Activated naive CD8-positive, alpha-beta T cell treated with anti-CD3 and anti-CD28 coated beads, Interleukin-2, amount 10 ng/mL, durations not matched to agents 7 days and 5 days (primary cell): ENCODE measurements at regions not wholly inside any gene's neighbourhood (a gene's known extent, or its start where the extent isn't known, plus 50 kb on each side); places are given as distances from the start of the nearest gene placed in this dataset.
A peak's percentile ranks its signal among the peaks of the same experiment; 100 is the strongest.

ENCODE experiments used
- ATAC-seq: fragments of 150-1000 bp; cut with Tn5 transposase; one replicate; pipeline ENCODE4 v1.10.0; 2021; ENCODE audit warnings: low read depth, moderate library complexity
- POLR2A ChIA-PET: fragments of 350-600 bp; sonication (Branson Sonifier 250); formaldehyde crosslinking; loops from one replicate; lab custom pipeline; 2021; ENCODE audit warnings: antibody characterized with exemption; lab: Charles Lee
- DNase-seq: peaks from one replicate; pipeline ENCODE4 v3.0.0; 2021
- H3K27ac Mint-ChIP-seq: one replicate; pipeline ENCODE4 v1.8.0; 2022; ENCODE audit warnings: mild to moderate bottlenecking, mixed read lengths
- H3K27me3 Mint-ChIP-seq: one replicate; pipeline ENCODE4 v1.8.0; 2022; ENCODE audit warnings: mild to moderate bottlenecking, moderate library complexity, mixed read lengths
- H3K36me3 Mint-ChIP-seq: one replicate; pipeline ENCODE4 v1.8.0; 2021; ENCODE audit warnings: mild to moderate bottlenecking, mixed read lengths
- H3K4me1 Mint-ChIP-seq: one replicate; pipeline ENCODE4 v1.8.0; 2021; ENCODE audit warnings: mixed read lengths
- H3K4me3 Mint-ChIP-seq: one replicate; pipeline ENCODE4 v1.8.0; 2022; ENCODE audit warnings: mild to moderate bottlenecking, moderate library complexity, mixed read lengths
- H3K9me3 Mint-ChIP-seq: one replicate; pipeline ENCODE4 v1.8.0; 2021; ENCODE audit warnings: mixed read lengths

GRCh38 chr15:68524753-68525584 is 53.8 kb upstream of the CORO2B start:
- ATAC-seq (no peak), DNase-seq (no peak)
- peaks cover 34% of the 10 kb centered on the region for H3K4me1 Mint-ChIP-seq
- H3K9me3 Mint-ChIP-seq, result no peaks in the 10 kb centered on the region
- H3K27ac Mint-ChIP-seq, result no peak overlapping the region
- no peak overlapping the region for H3K4me3 Mint-ChIP-seq
- peaks cover 35% of the 10 kb centered on the region for H3K27me3 Mint-ChIP-seq
- POLR2A ChIA-PET, result no interaction called here
- peaks cover 3% of the 10 kb centered on the region for H3K36me3 Mint-ChIP-seq

- POLR2A ChIA-PET, result no interaction called here
- Mint-ChIP-seq H3K27ac (no peak overlapping the region), H3K4me3 (no peak overlapping the region), H3K9me3 (peaks cover 2% of the 10 kb centered on the region), H3K27me3 (peaks cover 27% of the 10 kb centered on the region), H3K36me3 (peaks cover 5% of the 10 kb centered on the region), H3K4me1 (peaks cover 34% of the 10 kb centered on the region)
- DNase-seq (no peak), ATAC-seq (no peak)
Measured at GRCh38 chr15:68525815-68526214, 53.0 kb upstream of the CORO2B start.

- ATAC-seq, result peak; percentile 79
- POLR2A ChIA-PET, result no interaction called here
- Mint-ChIP-seq H3K9me3 (peaks cover 4% of the 10 kb centered on the region), H3K4me1 (peaks cover 34% of the 10 kb centered on the region), H3K27me3 (peaks cover 23% of the 10 kb centered on the region), H3K36me3 (peaks cover 8% of the 10 kb centered on the region), H3K27ac (no peak overlapping the region), H3K4me3 (no peak overlapping the region)
- DNase-seq, result no peak
Measured at GRCh38 chr15:68526269-68526668, 52.5 kb upstream of the CORO2B start.

- H3K4me3 Mint-ChIP-seq, result no peak overlapping the region
- H3K36me3 Mint-ChIP-seq, result peaks cover 10% of the 10 kb centered on the region
- ATAC-seq (peak; percentile 21), DNase-seq (no peak)
- POLR2A ChIA-PET, result no interaction called here
- H3K27me3 Mint-ChIP-seq, result peaks cover 18% of the 10 kb centered on the region
- H3K9me3 Mint-ChIP-seq, result peaks cover 5% of the 10 kb centered on the region
- peaks cover 34% of the 10 kb centered on the region for H3K4me1 Mint-ChIP-seq
- no peak overlapping the region for H3K27ac Mint-ChIP-seq
Measured at GRCh38 chr15:68526784-68527183, 52.0 kb upstream of the CORO2B start.

GRCh38 chr15:68528626-68529290 is 50.0 kb upstream of the CORO2B start:
- DNase-seq (no peak), ATAC-seq (peak; percentile 54)
- H3K27me3 Mint-ChIP-seq, result peaks cover 2% of the 10 kb centered on the region
- H3K4me3 Mint-ChIP-seq, result peak overlapping the region; percentile 67
- peaks cover 33% of the 10 kb centered on the region for H3K4me1 Mint-ChIP-seq
- POLR2A ChIA-PET, result interaction anchor here (0.6 kb wide), 1 partner anchor 92 kb away, joined by 3 read pairs; no protein-coding TSS in a partner anchor
- peak overlapping the region; percentile 72 for H3K27ac Mint-ChIP-seq
- peaks cover 22% of the 10 kb centered on the region for H3K36me3 Mint-ChIP-seq
- H3K9me3 Mint-ChIP-seq, result peaks cover 11% of the 10 kb centered on the region
